GM23338 (cell line): ENCODE measurements at regions not wholly inside any gene's neighbourhood (a gene's known extent, or its start where the extent isn't known, plus 50 kb on each side); places are given as distances from the start of the nearest gene placed in this dataset.

Source experiments
- EZH2 ChIP-seq: fragments of 200-600 bp; sonication (generic); IDR thresholded peaks from one replicate; pipeline ENCODE4 v1.8.0; 2017; ENCODE audit warnings: antibody characterized with exemption, mild to moderate bottlenecking, low read depth; ENCODE audit not compliant: unreplicated experiment
- EZH2phosphoT487 ChIP-seq: fragments of 200-600 bp; sonication (generic); IDR thresholded peaks from one replicate; pipeline ENCODE4 v1.8.1; 2018; ENCODE audit warnings: antibody characterized with exemption; ENCODE audit not compliant: unreplicated experiment
- JUNB ChIP-seq: IDR thresholded peaks from one replicate; pipeline ENCODE4 v1.6.1; 2016; ENCODE audit warnings: antibody characterized with exemption; ENCODE audit not compliant: unreplicated experiment
- POLR2AphosphoS5 ChIP-seq: IDR thresholded peaks from 2 replicates; pipeline ENCODE4 v1.6.1; 2016; ENCODE audit warnings: antibody characterized with exemption, low read depth
- TF ChIP-seq, protein P1 (sequence below), 2 experiments: fragments of 200-600 bp in 1 of 2; sonication (generic) in 1 of 2; conservative IDR thresholded peaks; 2 replicates each; pipeline versions ENCODE4 v1.5.1 to v1.6.1; 2016 to 2017; ENCODE audit warnings: antibody characterized with exemption in 2 of 2, low read depth in 2 of 2, mild to moderate bottlenecking in 2 of 2, moderate library complexity in 1 of 2
- TF ChIP-seq, protein P2 (sequence below): fragments of 250-450 bp; sonication (Bioruptor Pico); IDR thresholded peaks from 2 replicates; pipeline ENCODE4 v1.5.0; 2020; ENCODE audit warnings: mild to moderate bottlenecking, moderate library complexity

DNA sequence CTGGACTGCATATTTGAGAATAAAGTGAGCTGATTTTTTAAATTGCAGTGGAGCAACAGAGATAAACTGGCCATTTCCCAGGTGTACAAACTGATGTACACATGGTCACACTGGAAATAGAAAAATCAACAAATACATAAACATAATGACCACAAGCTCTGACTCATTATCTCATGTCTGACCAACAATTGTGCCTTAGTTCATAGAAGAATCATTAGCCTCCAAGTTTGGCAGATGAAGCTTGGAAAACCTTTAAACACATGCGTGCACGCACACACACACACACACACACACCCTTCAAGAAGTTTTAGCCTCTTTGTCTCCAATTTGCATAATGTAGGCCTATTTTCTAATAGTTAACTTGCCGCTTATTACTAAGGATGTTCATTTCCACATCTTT, 308.9 kb upstream of the POM121L12 start:
- TF ChIP-seq EZH2, result no peak
- TF ChIP-seq, protein P1, sequence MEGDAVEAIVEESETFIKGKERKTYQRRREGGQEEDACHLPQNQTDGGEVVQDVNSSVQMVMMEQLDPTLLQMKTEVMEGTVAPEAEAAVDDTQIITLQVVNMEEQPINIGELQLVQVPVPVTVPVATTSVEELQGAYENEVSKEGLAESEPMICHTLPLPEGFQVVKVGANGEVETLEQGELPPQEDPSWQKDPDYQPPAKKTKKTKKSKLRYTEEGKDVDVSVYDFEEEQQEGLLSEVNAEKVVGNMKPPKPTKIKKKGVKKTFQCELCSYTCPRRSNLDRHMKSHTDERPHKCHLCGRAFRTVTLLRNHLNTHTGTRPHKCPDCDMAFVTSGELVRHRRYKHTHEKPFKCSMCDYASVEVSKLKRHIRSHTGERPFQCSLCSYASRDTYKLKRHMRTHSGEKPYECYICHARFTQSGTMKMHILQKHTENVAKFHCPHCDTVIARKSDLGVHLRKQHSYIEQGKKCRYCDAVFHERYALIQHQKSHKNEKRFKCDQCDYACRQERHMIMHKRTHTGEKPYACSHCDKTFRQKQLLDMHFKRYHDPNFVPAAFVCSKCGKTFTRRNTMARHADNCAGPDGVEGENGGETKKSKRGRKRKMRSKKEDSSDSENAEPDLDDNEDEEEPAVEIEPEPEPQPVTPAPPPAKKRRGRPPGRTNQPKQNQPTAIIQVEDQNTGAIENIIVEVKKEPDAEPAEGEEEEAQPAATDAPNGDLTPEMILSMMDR (conservative IDR thresholded peaks at IDR 0.05; ENCODE audit: low read depth in 2 of 2), result no peak
- TF ChIP-seq POLR2AphosphoS5, result no peak
- TF ChIP-seq JUNB, result no peak
- TF ChIP-seq EZH2phosphoT487, result no peak
- TF ChIP-seq, protein P2, sequence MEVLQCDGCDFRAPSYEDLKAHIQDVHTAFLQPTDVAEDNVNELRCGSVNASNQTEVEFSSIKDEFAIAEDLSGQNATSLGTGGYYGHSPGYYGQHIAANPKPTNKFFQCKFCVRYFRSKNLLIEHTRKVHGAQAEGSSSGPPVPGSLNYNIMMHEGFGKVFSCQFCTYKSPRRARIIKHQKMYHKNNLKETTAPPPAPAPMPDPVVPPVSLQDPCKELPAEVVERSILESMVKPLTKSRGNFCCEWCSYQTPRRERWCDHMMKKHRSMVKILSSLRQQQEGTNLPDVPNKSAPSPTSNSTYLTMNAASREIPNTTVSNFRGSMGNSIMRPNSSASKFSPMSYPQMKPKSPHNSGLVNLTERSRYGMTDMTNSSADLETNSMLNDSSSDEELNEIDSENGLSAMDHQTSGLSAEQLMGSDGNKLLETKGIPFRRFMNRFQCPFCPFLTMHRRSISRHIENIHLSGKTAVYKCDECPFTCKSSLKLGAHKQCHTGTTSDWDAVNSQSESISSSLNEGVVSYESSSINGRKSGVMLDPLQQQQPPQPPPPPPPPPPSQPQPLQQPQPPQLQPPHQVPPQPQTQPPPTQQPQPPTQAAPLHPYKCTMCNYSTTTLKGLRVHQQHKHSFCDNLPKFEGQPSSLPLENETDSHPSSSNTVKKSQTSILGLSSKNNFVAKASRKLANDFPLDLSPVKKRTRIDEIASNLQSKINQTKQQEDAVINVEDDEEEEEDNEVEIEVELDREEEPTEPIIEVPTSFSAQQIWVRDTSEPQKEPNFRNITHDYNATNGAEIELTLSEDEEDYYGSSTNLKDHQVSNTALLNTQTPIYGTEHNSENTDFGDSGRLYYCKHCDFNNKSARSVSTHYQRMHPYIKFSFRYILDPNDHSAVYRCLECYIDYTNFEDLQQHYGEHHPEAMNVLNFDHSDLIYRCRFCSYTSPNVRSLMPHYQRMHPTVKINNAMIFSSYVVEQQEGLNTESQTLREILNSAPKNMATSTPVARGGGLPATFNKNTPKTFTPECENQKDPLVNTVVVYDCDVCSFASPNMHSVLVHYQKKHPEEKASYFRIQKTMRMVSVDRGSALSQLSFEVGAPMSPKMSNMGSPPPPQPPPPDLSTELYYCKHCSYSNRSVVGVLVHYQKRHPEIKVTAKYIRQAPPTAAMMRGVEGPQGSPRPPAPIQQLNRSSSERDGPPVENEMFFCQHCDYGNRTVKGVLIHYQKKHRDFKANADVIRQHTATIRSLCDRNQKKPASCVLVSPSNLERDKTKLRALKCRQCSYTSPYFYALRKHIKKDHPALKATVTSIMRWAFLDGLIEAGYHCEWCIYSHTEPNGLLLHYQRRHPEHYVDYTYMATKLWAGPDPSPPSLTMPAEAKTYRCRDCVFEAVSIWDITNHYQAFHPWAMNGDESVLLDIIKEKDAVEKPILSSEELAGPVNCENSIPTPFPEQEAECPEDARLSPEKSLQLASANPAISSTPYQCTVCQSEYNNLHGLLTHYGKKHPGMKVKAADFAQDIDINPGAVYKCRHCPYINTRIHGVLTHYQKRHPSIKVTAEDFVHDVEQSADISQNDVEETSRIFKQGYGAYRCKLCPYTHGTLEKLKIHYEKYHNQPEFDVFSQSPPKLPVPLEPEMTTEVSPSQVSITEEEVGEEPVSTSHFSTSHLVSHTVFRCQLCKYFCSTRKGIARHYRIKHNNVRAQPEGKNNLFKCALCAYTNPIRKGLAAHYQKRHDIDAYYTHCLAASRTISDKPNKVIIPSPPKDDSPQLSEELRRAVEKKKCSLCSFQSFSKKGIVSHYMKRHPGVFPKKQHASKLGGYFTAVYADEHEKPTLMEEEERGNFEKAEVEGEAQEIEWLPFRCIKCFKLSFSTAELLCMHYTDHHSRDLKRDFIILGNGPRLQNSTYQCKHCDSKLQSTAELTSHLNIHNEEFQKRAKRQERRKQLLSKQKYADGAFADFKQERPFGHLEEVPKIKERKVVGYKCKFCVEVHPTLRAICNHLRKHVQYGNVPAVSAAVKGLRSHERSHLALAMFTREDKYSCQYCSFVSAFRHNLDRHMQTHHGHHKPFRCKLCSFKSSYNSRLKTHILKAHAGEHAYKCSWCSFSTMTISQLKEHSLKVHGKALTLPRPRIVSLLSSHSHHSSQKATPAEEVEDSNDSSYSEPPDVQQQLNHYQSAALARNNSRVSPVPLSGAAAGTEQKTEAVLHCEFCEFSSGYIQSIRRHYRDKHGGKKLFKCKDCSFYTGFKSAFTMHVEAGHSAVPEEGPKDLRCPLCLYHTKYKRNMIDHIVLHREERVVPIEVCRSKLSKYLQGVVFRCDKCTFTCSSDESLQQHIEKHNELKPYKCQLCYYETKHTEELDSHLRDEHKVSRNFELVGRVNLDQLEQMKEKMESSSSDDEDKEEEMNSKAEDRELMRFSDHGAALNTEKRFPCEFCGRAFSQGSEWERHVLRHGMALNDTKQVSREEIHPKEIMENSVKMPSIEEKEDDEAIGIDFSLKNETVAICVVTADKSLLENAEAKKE (CRISPR knock-in tag), result no peak
